HepG2 (cell line): ENCODE measurements at regions not wholly inside any gene's neighbourhood (a gene's known extent, or its start where the extent isn't known, plus 50 kb on each side); places are given as distances from the start of the nearest gene placed in this dataset.

Experiments
- ATAC-seq: fragments of 200-7000 bp; cut with Tn5 transposase; 3 replicates; pipeline ENCODE4 v1.9.1; 2020; ENCODE audit warnings: mild to moderate bottlenecking, moderate library complexity
- BruUV-seq: library from RNA; stranded (reverse); fragments of 400-500 nt; replicated peaks from 2 replicates; lab custom pipeline; 2021; lab: Mats Ljungman, UMichigan
- CTCF ChIA-PET: fragments of 300-600 bp; formaldehyde crosslinking; extraction: SDS; loops from one replicate; lab custom pipeline; 2021; ENCODE audit warnings: low total read pairs, inconsistent platforms, low intra/inter-chr PET ratio; lab: Yijun Ruan, JAX
- POLR2A ChIA-PET: fragments of 350-600 bp; sonication (Branson Sonifier 250); formaldehyde crosslinking; loops from one replicate; lab custom pipeline; 2020; ENCODE audit warnings: antibody characterized with exemption, inconsistent platforms; lab: Yijun Ruan, JAX
- DNase-seq: peaks from one replicate; pipeline ENCODE4 v3.0.0-alpha.2; 2015; ENCODE audit warnings: low spot score
- FAIRE-seq: peaks from 3 replicates; lab custom pipeline; 2011; peaks lifted over from hg19 to GRCh38; lab: Jason Lieb, UNC
- H2AFZ ChIP-seq: one replicate; pipeline ENCODE4 v1.6.1; 2011; ENCODE audit warnings: low read length, inconsistent platforms
- H3K27ac ChIP-seq: fragments of 300-600 bp; 3 replicates; pipeline ENCODE4 v1.8.0; 2011; ENCODE audit warnings: mixed run types, mild to moderate bottlenecking, mixed read lengths, low read length, inconsistent platforms; ENCODE audit not compliant: insufficient read depth; ENCODE audit errors: extremely low read length
- H3K27me3 ChIP-seq, 2 experiments: fragments of 200-600 bp in 1 of 2; 2 replicates in 1 of 2; 3 replicates in 1 of 2; pipeline versions ENCODE4 v1.6.0 to v1.8.0; 2011; ENCODE audit warnings: low read length in 2 of 2, mild to moderate bottlenecking in 2 of 2, moderate library complexity in 2 of 2, inconsistent platforms in 1 of 2; ENCODE audit not compliant: insufficient read depth in 2 of 2, control insufficient read depth in 1 of 2
- H3K36me3 ChIP-seq, 2 experiments: fragments of 200-600 bp in 1 of 2; replicated peaks in 1 of 2; 2 replicates in 1 of 2; 3 replicates in 1 of 2; pipeline versions ENCODE4 v1.5.1 to v1.8.0; 2011; ENCODE audit warnings: low read length in 2 of 2, inconsistent platforms in 1 of 2; ENCODE audit not compliant: insufficient read depth in 2 of 2, control insufficient read depth in 1 of 2
- H3K4me1 ChIP-seq: 2 replicates; pipeline ENCODE4 v1.5.1; 2012; ENCODE audit warnings: low read length, inconsistent platforms; ENCODE audit not compliant: insufficient read depth
- H3K4me2 ChIP-seq: 2 replicates; pipeline ENCODE4 v1.6.0; 2011; ENCODE audit warnings: low read depth, low read length, inconsistent platforms
- H3K4me3 ChIP-seq, 3 experiments: fragments of 200-600 bp in 1 of 3; sonication (generic), shearing (Covaris generic) in 1 of 3; replicated peaks in 1 of 3; 2 replicates each; pipeline ENCODE4 v1.5.1; 2011 to 2016; ENCODE audit warnings: low read length in 3 of 3, inconsistent platforms in 2 of 3, low read depth in 2 of 3, mild to moderate bottlenecking in 2 of 3, control low read depth in 1 of 3, mixed read lengths in 1 of 3; ENCODE audit not compliant: insufficient read depth in 1 of 3
- H3K79me2 ChIP-seq: one replicate; pipeline ENCODE4 v1.6.1; 2011; ENCODE audit warnings: low read length, inconsistent platforms; ENCODE audit not compliant: insufficient read depth
- H3K9ac ChIP-seq: 2 replicates; pipeline ENCODE4 v1.6.0; 2011; ENCODE audit warnings: mild to moderate bottlenecking, low read depth, low read length, inconsistent platforms; ENCODE audit not compliant: insufficient read depth
- H3K9me3 ChIP-seq: 2 replicates; pipeline ENCODE4 v1.5.1; 2012; ENCODE audit warnings: mild to moderate bottlenecking, low read length
- H4K20me1 ChIP-seq: 2 replicates; pipeline ENCODE4 v1.6.0; 2011; ENCODE audit warnings: inconsistent platforms, mild to moderate bottlenecking, low read length, moderate library complexity; ENCODE audit not compliant: insufficient read depth
- ETV6 ChIP-seq: sonication (generic); formaldehyde crosslinking; conservative IDR thresholded peaks from 2 replicates; pipeline ENCODE4 v1.4.0; 2020; ENCODE audit warnings: missing genetic modification reagents
- FOXM1 ChIP-seq: sonication (generic); formaldehyde crosslinking; IDR thresholded peaks from 2 replicates; pipeline ENCODE4 v1.5.0; 2020; ENCODE audit warnings: missing genetic modification reagents
- HNRNPH1 ChIP-seq: fragments of 200-400 bp; formaldehyde crosslinking; optimal IDR thresholded peaks from 2 replicates; pipeline ENCODE3; 2017; ENCODE audit warnings: mild to moderate bottlenecking, low read depth, low read length
- HOXD1 ChIP-seq: sonication (generic); formaldehyde crosslinking; IDR thresholded peaks from 2 replicates; pipeline ENCODE4 v1.5.0; 2020; ENCODE audit warnings: missing genetic modification reagents
- KAT7 ChIP-seq: IDR thresholded peaks from 2 replicates; pipeline ENCODE4 v1.6.1; 2018; ENCODE audit warnings: borderline replicate concordance, missing compliant biosample characterization
- KLF11 ChIP-seq: IDR thresholded peaks from 2 replicates; pipeline ENCODE4 v1.6.1; 2016; ENCODE audit warnings: missing compliant biosample characterization
- MEF2D ChIP-seq: sonication (generic); formaldehyde crosslinking; IDR thresholded peaks from 2 replicates; pipeline ENCODE4 v1.5.1; 2020; ENCODE audit warnings: mild to moderate bottlenecking, missing genetic modification reagents
- MLLT10 ChIP-seq: sonication (generic); formaldehyde crosslinking; IDR thresholded peaks from 2 replicates; pipeline ENCODE4 v1.4.0; 2020; ENCODE audit warnings: missing genetic modification reagents
- NFKB2 ChIP-seq: sonication (generic); formaldehyde crosslinking; IDR thresholded peaks from 2 replicates; pipeline ENCODE4 v1.4.0; 2020; ENCODE audit warnings: missing genetic modification reagents, borderline replicate concordance
- PCBP2 ChIP-seq: fragments of 200-400 bp; formaldehyde crosslinking; optimal IDR thresholded peaks from 2 replicates; pipeline ENCODE3; 2018; ENCODE audit warnings: low read length, low read depth; ENCODE audit not compliant: poor library complexity, severe bottlenecking
- SIX1 ChIP-seq: sonication (generic); formaldehyde crosslinking; IDR thresholded peaks from 2 replicates; pipeline ENCODE4 v1.4.0; 2020; ENCODE audit warnings: missing genetic modification reagents, borderline replicate concordance
- SMAD9 ChIP-seq: sonication (generic); formaldehyde crosslinking; IDR thresholded peaks from 2 replicates; pipeline ENCODE4 v1.5.1; 2020; ENCODE audit warnings: mild to moderate bottlenecking, missing genetic modification reagents
- SRSF1 ChIP-seq: fragments of 200-400 bp; formaldehyde crosslinking; optimal IDR thresholded peaks from 2 replicates; pipeline ENCODE3; 2017; ENCODE audit warnings: mild to moderate bottlenecking, low read depth, low read length, moderate library complexity
- ZMYM4 ChIP-seq: sonication (generic); formaldehyde crosslinking; IDR thresholded peaks from 2 replicates; pipeline ENCODE4 v1.8.1; 2023; ENCODE audit warnings: mild to moderate bottlenecking, missing genetic modification reagents
- ZNF260 ChIP-seq: sonication (generic); formaldehyde crosslinking; IDR thresholded peaks from 2 replicates; pipeline ENCODE4 v1.4.0; 2020; ENCODE audit warnings: missing genetic modification reagents, low read depth, mild to moderate bottlenecking, borderline replicate concordance
- ZNF468 ChIP-seq: sonication (generic); formaldehyde crosslinking; IDR thresholded peaks from 2 replicates; pipeline ENCODE4 v1.8.0; 2022; ENCODE audit warnings: mild to moderate bottlenecking, moderate library complexity, missing genetic modification reagents
- ZNF839 ChIP-seq: sonication (generic); formaldehyde crosslinking; IDR thresholded peaks from 2 replicates; pipeline ENCODE4 v1.4.0; 2020; ENCODE audit warnings: missing genetic modification reagents, mild to moderate bottlenecking, borderline replicate concordance
- WGBS: methylation state at CpG from one replicate; pipeline ENCODE4 v1.1.6; 2017; ENCODE audit warnings: low lambda C conversion rate; 5-methylcytosine and 5-hydroxymethylcytosine counted together
- in situ Hi-C: cut with HindIII; loops from 2 replicates; pipeline ENCODE4 v1.10.0; 2017; ENCODE audit warnings: low pct_unique_long_range_greater_than_20kb; ENCODE audit not compliant: extremely low pct_ligation_motif_present
- intact Hi-C: fragments of 100-400 bp; cut with micrococcal nuclease; formaldehyde crosslinking; loops from one replicate; pipeline ENCODE4 v1.10.0; 2022; ENCODE audit not compliant: unreplicated experiment
- TF ChIP-seq, protein P1 (sequence below), 2 experiments: sonication (generic) in 1 of 2; formaldehyde crosslinking in 1 of 2; IDR thresholded peaks; 2 replicates each; pipeline versions ENCODE4 v1.5.1 to v1.6.1; 2011 to 2020; ENCODE audit warnings: borderline replicate concordance in 1 of 2, low read depth in 1 of 2, low read length in 1 of 2, mild to moderate bottlenecking in 1 of 2, missing genetic modification reagents in 1 of 2, moderate library complexity in 1 of 2
- TF ChIP-seq, protein P2 (sequence below): sonication (generic); formaldehyde crosslinking; IDR thresholded peaks from 2 replicates; pipeline ENCODE4 v1.5.0; 2020; ENCODE audit warnings: missing genetic modification reagents, mild to moderate bottlenecking, borderline replicate concordance
- TF ChIP-seq, protein P3 (sequence below): sonication (generic); formaldehyde crosslinking; IDR thresholded peaks from 2 replicates; pipeline ENCODE4 v1.4.0; 2020; ENCODE audit warnings: low read depth, mild to moderate bottlenecking, missing genetic modification reagents

DNA sequence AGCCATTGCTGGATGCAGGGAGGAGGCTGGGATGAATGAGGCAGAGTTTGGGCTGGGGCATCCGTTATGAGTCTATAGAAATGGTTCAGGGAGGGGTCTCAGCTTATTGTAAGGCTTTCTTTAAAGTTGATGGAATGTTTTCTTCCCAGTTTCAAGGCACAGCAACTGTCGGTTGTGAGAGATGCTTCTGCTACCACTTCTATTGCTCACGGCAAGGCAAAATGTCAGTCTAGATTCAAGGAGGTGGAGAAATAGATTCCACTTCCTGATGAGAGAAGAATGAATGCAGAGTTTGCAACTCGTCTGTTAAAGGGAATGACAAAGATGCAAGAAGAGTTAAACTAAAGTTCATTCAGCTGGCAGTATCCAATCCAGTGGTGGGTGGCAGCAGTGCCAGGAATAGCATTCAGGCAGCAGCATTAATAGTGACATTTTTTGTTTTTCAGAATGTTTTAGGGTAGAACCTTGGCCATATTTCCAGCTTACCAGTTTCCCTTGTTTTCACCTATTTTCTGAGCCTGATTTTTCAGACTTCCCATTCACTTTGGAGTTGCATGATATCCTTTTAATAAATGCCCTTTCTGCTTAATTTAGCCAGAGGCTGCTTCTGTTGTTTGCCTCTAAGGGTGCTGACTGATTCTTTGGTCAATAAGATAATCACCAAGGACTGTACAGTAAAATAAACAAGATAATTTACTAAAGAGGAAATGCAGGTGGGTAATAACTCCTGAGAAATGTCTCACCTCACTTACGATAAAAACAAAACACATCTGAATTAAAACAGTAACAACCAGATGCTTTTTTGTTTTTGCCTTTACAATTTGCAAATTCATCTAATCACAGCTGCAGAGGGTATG lies 138.4 kb downstream of the RPIA start:
- ATAC-seq (no peak), DNase-seq (no peak), FAIRE-seq (no peak)
- no peak overlapping the region for H3K4me2 ChIP-seq
- CTCF ChIA-PET, result no interaction called here
- no peak overlapping the region for H3K9ac ChIP-seq
- H2AFZ ChIP-seq, result no peak overlapping the region
- intact Hi-C loops, result no loop called here
- H3K9me3 ChIP-seq, result no peaks in the 10 kb centered on the region
- no peaks in the 10 kb centered on the region for H3K4me1 ChIP-seq
- POLR2A ChIA-PET, result no interaction called here
- H3K36me3 ChIP-seq, result no peaks in the 10 kb centered on the region
- in situ Hi-C loops, result no loop called here
- no peak overlapping the region for H3K27ac ChIP-seq
- H3K4me3 ChIP-seq, result no peak overlapping the region
- H4K20me1 ChIP-seq, result no peaks in the 10 kb centered on the region
- TF ChIP-seq, protein P1, sequence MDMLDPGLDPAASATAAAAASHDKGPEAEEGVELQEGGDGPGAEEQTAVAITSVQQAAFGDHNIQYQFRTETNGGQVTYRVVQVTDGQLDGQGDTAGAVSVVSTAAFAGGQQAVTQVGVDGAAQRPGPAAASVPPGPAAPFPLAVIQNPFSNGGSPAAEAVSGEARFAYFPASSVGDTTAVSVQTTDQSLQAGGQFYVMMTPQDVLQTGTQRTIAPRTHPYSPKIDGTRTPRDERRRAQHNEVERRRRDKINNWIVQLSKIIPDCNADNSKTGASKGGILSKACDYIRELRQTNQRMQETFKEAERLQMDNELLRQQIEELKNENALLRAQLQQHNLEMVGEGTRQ (IDR thresholded peaks at IDR 0.05; ENCODE audit: low read depth, low read length), result no peak
- TF ChIP-seq, protein P1 (CRISPR knock-in tag; IDR thresholded peaks at IDR 0.05; ENCODE audit: borderline replicate concordance), result no peak
- no peak for TF ChIP-seq HNRNPH1
- TF ChIP-seq KAT7, result no peak
- no peak for TF ChIP-seq SMAD9 (CRISPR knock-in tag)
- TF ChIP-seq SIX1 (CRISPR knock-in tag), result no peak
- TF ChIP-seq SRSF1, result no peak
- no peak for TF ChIP-seq MLLT10 (CRISPR knock-in tag)
- TF ChIP-seq ZNF260 (CRISPR knock-in tag), result no peak
- no peak for TF ChIP-seq ZNF839 (CRISPR knock-in tag)
- TF ChIP-seq, protein P2, sequence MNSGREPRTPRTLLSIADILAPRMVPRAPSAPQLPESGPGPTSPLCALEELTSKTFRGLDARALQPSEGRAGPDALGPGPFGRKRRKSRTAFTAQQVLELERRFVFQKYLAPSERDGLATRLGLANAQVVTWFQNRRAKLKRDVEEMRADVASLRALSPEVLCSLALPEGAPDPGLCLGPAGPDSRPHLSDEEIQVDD (CRISPR knock-in tag), result no peak
- TF ChIP-seq, protein P3, sequence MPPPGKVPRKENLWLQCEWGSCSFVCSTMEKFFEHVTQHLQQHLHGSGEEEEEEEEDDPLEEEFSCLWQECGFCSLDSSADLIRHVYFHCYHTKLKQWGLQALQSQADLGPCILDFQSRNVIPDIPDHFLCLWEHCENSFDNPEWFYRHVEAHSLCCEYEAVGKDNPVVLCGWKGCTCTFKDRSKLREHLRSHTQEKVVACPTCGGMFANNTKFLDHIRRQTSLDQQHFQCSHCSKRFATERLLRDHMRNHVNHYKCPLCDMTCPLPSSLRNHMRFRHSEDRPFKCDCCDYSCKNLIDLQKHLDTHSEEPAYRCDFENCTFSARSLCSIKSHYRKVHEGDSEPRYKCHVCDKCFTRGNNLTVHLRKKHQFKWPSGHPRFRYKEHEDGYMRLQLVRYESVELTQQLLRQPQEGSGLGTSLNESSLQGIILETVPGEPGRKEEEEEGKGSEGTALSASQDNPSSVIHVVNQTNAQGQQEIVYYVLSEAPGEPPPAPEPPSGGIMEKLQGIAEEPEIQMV (CRISPR knock-in tag), result no peak
- no peak for TF ChIP-seq NFKB2 (CRISPR knock-in tag)
- TF ChIP-seq ZMYM4, result no peak
- TF ChIP-seq ETV6, result no peak
- TF ChIP-seq PCBP2, result no peak
- no peak for TF ChIP-seq HOXD1 (CRISPR knock-in tag)
- no peak for TF ChIP-seq ZNF468 (CRISPR knock-in tag)
- TF ChIP-seq MEF2D (CRISPR knock-in tag), result no peak
- TF ChIP-seq KLF11, result no peak
- TF ChIP-seq FOXM1, result no peak
- under 1% methylated on average over 5 of the region's 5 CpGs for WGBS
- H3K27me3 ChIP-seq, result peaks cover 3 to 42% of the 10 kb centered on the region in 2 experiments; a peak in 3 of 5 replicates
- H3K79me2 ChIP-seq, result no peaks in the 10 kb centered on the region
- no TSS peak for BruUV-seq
